H1 (cell line): ENCODE measurements at regions not wholly inside any gene's neighbourhood (a gene's known extent, or its start where the extent isn't known, plus 50 kb on each side); places are given as distances from the start of the nearest gene placed in this dataset.

Experiments
- CREB1 ChIP-seq: IDR thresholded peaks from 2 replicates; pipeline ENCODE4 v1.6.1; 2012; ENCODE audit warnings: inconsistent platforms
- E2F6 ChIP-seq: IDR thresholded peaks from 2 replicates; pipeline ENCODE4 v1.6.1; 2012; ENCODE audit warnings: inconsistent platforms
- NANOG ChIP-seq: IDR thresholded peaks from 2 replicates; pipeline ENCODE4 v1.6.1; 2011; ENCODE audit warnings: low read length, low read depth, mild to moderate bottlenecking, inconsistent platforms; ENCODE audit not compliant: insufficient read depth, poor library complexity, severe bottlenecking
- SRF ChIP-seq: IDR thresholded peaks from 2 replicates; pipeline ENCODE4 v1.6.1; 2011; ENCODE audit warnings: mild to moderate bottlenecking, low read depth, low read length, moderate library complexity
- ZNF274 ChIP-seq: IDR thresholded peaks from 2 replicates; pipeline ENCODE4 v1.7.0; 2012; ENCODE audit warnings: low read length, borderline replicate concordance; ENCODE audit errors: extremely low read depth

- TF ChIP-seq E2F6 (no peak), SRF (no peak), CREB1 (no peak), NANOG (no peak), ZNF274 (no peak)
Measured at GRCh38 chr10:113274176-113274829, 278.6 kb upstream of the HABP2 start (continued).
